ENCODE measurements at regions not wholly inside any gene's neighbourhood (a gene's known extent, or its start where the extent isn't known, plus 50 kb on each side); places are given as distances from the start of the nearest gene placed in this dataset.
A peak's percentile ranks its signal among the peaks of the same experiment; 100 is the strongest.
"Not testable (repeated sequence)": the region's sequence is repeated elsewhere in the genome, so short reads cannot be mapped to it uniquely, and the experiment has no call there.

- POLR2A ChIA-PET (ENCODE audit: partially characterized antibody); H3K4me3 ChIP-seq (ENCODE audit: extremely low read depth in 1 of 4, insufficient read depth in 2 of 4, low read depth in 3 of 4, low read length in 4 of 4); H4K8ac ChIP-seq (ENCODE audit: extremely low read depth, insufficient read depth, low read length); H3K36me3 ChIP-seq (ENCODE audit: control insufficient read depth in 2 of 4, insufficient read depth in 4 of 4, low read length in 3 of 4); H3K23ac ChIP-seq (ENCODE audit: insufficient read length); H4K91ac ChIP-seq (replicated peaks; ENCODE audit: insufficient read length, low read length); H3K14ac ChIP-seq (ENCODE audit: insufficient read length); H2BK20ac ChIP-seq (ENCODE audit: low read length); H3K9me3 ChIP-seq (ENCODE audit: insufficient read depth in 2 of 2, low read depth in 1 of 2, low read length in 1 of 2); H3K4me1 ChIP-seq (replicated peaks in 1 of 4; ENCODE audit: control insufficient read depth in 3 of 4, insufficient read depth in 4 of 4, low read length in 3 of 4); H3K4me2 ChIP-seq (ENCODE audit: insufficient read depth in 1 of 2, low read depth in 2 of 2, low read length in 2 of 2); H3K9ac ChIP-seq (replicated peaks in 1 of 4; ENCODE audit: extremely low read depth in 1 of 4, low read depth in 3 of 4, low read length in 3 of 4); FAIRE-seq; H3K79me2 ChIP-seq (ENCODE audit: control insufficient read depth in 1 of 2, insufficient read depth in 2 of 2, low read length in 2 of 2); H2BK12ac ChIP-seq (ENCODE audit: low read depth, low read length); H3K4ac ChIP-seq (replicated peaks; ENCODE audit: insufficient read length, low read depth, low read length); H3K27me3 ChIP-seq (replicated peaks in 1 of 4; ENCODE audit: control insufficient read depth in 3 of 4, extremely low read depth in 1 of 4, insufficient read depth in 3 of 4, low read length in 3 of 4); H3K79me1 ChIP-seq (ENCODE audit: low read depth, low read length); H2AK5ac ChIP-seq (ENCODE audit: low read depth, low read length); H3K27ac ChIP-seq (ENCODE audit: low read depth, low read length); H2BK15ac ChIP-seq (ENCODE audit: low read length); H2AFZ ChIP-seq (ENCODE audit: low read length); H3K23me2 ChIP-seq (ENCODE audit: low read depth, low read length); H2BK120ac ChIP-seq (replicated peaks; ENCODE audit: low read depth, low read length); H3K18ac ChIP-seq (ENCODE audit: extremely low read depth, low read length); H4K5ac ChIP-seq (ENCODE audit: insufficient read length, low read depth, low read length); H2BK5ac ChIP-seq (ENCODE audit: low read depth, low read length); H4K20me1 ChIP-seq (replicated peaks in 1 of 2; ENCODE audit: control insufficient read depth in 1 of 2, insufficient read depth in 2 of 2, low read length in 2 of 2); H3K56ac ChIP-seq (replicated peaks; ENCODE audit: insufficient read length, low read depth, low read length): not testable (repeated sequence)
- TF ChIP-seq, protein P1, sequence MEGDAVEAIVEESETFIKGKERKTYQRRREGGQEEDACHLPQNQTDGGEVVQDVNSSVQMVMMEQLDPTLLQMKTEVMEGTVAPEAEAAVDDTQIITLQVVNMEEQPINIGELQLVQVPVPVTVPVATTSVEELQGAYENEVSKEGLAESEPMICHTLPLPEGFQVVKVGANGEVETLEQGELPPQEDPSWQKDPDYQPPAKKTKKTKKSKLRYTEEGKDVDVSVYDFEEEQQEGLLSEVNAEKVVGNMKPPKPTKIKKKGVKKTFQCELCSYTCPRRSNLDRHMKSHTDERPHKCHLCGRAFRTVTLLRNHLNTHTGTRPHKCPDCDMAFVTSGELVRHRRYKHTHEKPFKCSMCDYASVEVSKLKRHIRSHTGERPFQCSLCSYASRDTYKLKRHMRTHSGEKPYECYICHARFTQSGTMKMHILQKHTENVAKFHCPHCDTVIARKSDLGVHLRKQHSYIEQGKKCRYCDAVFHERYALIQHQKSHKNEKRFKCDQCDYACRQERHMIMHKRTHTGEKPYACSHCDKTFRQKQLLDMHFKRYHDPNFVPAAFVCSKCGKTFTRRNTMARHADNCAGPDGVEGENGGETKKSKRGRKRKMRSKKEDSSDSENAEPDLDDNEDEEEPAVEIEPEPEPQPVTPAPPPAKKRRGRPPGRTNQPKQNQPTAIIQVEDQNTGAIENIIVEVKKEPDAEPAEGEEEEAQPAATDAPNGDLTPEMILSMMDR (IDR thresholded peaks at IDR 0.05; ENCODE audit: control extremely low read depth in 1 of 3, insufficient read depth in 1 of 3, low read depth in 1 of 3, low read length in 3 of 3): peak in 1 of 3 experiments; percentile 2; a peak in 1 of 4 replicates
- TF ChIP-seq RAD21 (IDR thresholded peaks at IDR 0.05 in 1 of 2, conservative IDR thresholded peaks at IDR 0.05 in 1 of 2; ENCODE audit: low read depth in 2 of 2, low read length in 2 of 2): 0 out of 4 replicates have a peak, but pooled peaks of 1 of the 2 experiments have one; percentile 7
- WGBS, 2 experiments (ENCODE audit: extremely low coverage in 1 of 2, insufficient coverage in 1 of 2, insufficient read length in 1 of 2, insufficient replicate concordance in 2 of 2, low coverage in 1 of 2, low lambda C conversion rate in 2 of 2, missing lambda C conversion rate in 1 of 2): 97% methylated on average over 21 of the region's 50 CpGs; no CpG with 5 or more reads in 1 of the 2 experiments
- CTCF ChIA-PET (ENCODE audit: partially characterized antibody): interaction anchor here (0.7 to 1.5 kb wide), 9 partner anchors 11 to 293 kb away, joined by 3 to 5 read pairs (median 4); no protein-coding TSS in a partner anchor
- DNase-seq (ENCODE audit: low read depth in 1 of 2, low spot score in 2 of 2): peak in 1 of 2 experiments; percentile 45
Observed at GRCh38 chr9:117642571-117643287, 61.5 kb upstream of the TLR4 start.
